HEK293 (cell line): ENCODE measurements at regions not wholly inside any gene's neighbourhood (a gene's known extent, or its start where the extent isn't known, plus 50 kb on each side); places are given as distances from the start of the nearest gene placed in this dataset.

Source experiments
- CTCF ChIA-PET: fragments of 350-600 bp; formaldehyde crosslinking; extraction: SDS; loops from one replicate; lab custom pipeline; 2021; ENCODE audit warnings: antibody characterized with exemption; lab: Yijun Ruan, JAX
- POLR2A ChIA-PET: fragments of 300-600 bp; formaldehyde crosslinking; extraction: SDS; loops from one replicate; lab custom pipeline; 2020; ENCODE audit warnings: antibody characterized with exemption, inconsistent platforms; lab: Yijun Ruan, JAX
- H3K27ac ChIP-seq: fragments of 200-500 bp; sonication (Bioruptor generic); 2 replicates; pipeline ENCODE4 v1.5.1; 2014; ENCODE audit warnings: low read depth, low read length, control low read depth, inconsistent platforms; ENCODE audit errors: extremely low read depth
- H3K36me3 ChIP-seq, 2 experiments: fragments of 200-500 bp in 1 of 2; sonication (Bioruptor generic) in 1 of 2; 1 replicate in 1 of 2; 2 replicates in 1 of 2; pipeline ENCODE4 v1.5.1; 2014 to 2017; ENCODE audit warnings: inconsistent platforms in 2 of 2, low read length in 2 of 2; ENCODE audit not compliant: control insufficient read depth in 2 of 2, insufficient read depth in 1 of 2
- H3K4me1 ChIP-seq: fragments of 200-500 bp; sonication (Bioruptor generic); 2 replicates; pipeline ENCODE4 v1.5.1; 2014; ENCODE audit warnings: mild to moderate bottlenecking, low read length, inconsistent platforms; ENCODE audit not compliant: control insufficient read depth, insufficient read depth
- H3K4me3 ChIP-seq: 2 replicates; pipeline ENCODE4 v1.5.1; 2011; ENCODE audit warnings: low read depth, mild to moderate bottlenecking, control low read depth, low read length, moderate library complexity
- H3K9me3 ChIP-seq: fragments of 200-500 bp; sonication (Bioruptor generic); 2 replicates; pipeline ENCODE4 v1.5.1; 2014; ENCODE audit warnings: low read depth, low read length, inconsistent platforms; ENCODE audit not compliant: control insufficient read depth, insufficient read depth
- KLF8 ChIP-seq: fragments of 450-650 bp; formaldehyde crosslinking; IDR thresholded peaks from 2 replicates; pipeline ENCODE4 v1.5.1; 2016; ENCODE audit warnings: missing biosample characterization, missing genetic modification characterization
- MZF1 ChIP-seq: fragments of 450-650 bp; formaldehyde crosslinking; IDR thresholded peaks from 2 replicates; pipeline ENCODE4 v1.5.1; 2017; ENCODE audit warnings: missing biosample characterization, missing genetic modification characterization, borderline replicate concordance
- REPIN1 ChIP-seq: fragments of 450-650 bp; formaldehyde crosslinking; IDR thresholded peaks from 2 replicates; pipeline ENCODE4 v1.5.1; 2017; ENCODE audit warnings: missing biosample characterization, missing genetic modification characterization, low read depth
- ZBTB21 ChIP-seq: fragments of 450-650 bp; formaldehyde crosslinking; IDR thresholded peaks from 2 replicates; pipeline ENCODE4 v1.5.1; 2017; ENCODE audit warnings: missing biosample characterization, missing genetic modification characterization
- ZBTB8A ChIP-seq: fragments of 450-650 bp; formaldehyde crosslinking; IDR thresholded peaks from 2 replicates; pipeline ENCODE4 v1.5.1; 2016; ENCODE audit warnings: missing biosample characterization, missing genetic modification characterization
- ZFP69B ChIP-seq: fragments of 450-650 bp; formaldehyde crosslinking; IDR thresholded peaks from 2 replicates; pipeline ENCODE4 v1.5.1; 2016; ENCODE audit warnings: missing biosample characterization, missing genetic modification characterization
- ZNF133 ChIP-seq: fragments of 450-650 bp; formaldehyde crosslinking; IDR thresholded peaks from 2 replicates; pipeline ENCODE4 v1.5.1; 2016; ENCODE audit warnings: missing biosample characterization, missing genetic modification characterization
- ZNF221 ChIP-seq: fragments of 450-650 bp; formaldehyde crosslinking; IDR thresholded peaks from 2 replicates; pipeline ENCODE4 v1.5.1; 2017; ENCODE audit warnings: missing biosample characterization, missing genetic modification characterization, borderline replicate concordance
- ZNF266 ChIP-seq: fragments of 450-650 bp; formaldehyde crosslinking; IDR thresholded peaks from 2 replicates; pipeline ENCODE4 v1.5.1; 2016; ENCODE audit warnings: missing biosample characterization, missing genetic modification characterization, low read depth
- ZNF302 ChIP-seq: fragments of 450-650 bp; formaldehyde crosslinking; IDR thresholded peaks from 2 replicates; pipeline ENCODE4 v1.5.1; 2016; ENCODE audit warnings: missing biosample characterization, missing genetic modification characterization, low read depth
- ZNF544 ChIP-seq: fragments of 450-650 bp; formaldehyde crosslinking; IDR thresholded peaks from 2 replicates; pipeline ENCODE4 v1.5.0; 2017; ENCODE audit warnings: missing biosample characterization, missing genetic modification characterization
- ZNF623 ChIP-seq: fragments of 450-650 bp; formaldehyde crosslinking; IDR thresholded peaks from 2 replicates; pipeline ENCODE4 v1.5.1; 2016; ENCODE audit warnings: missing biosample characterization, missing genetic modification characterization
- ZNF664 ChIP-seq: fragments of 450-650 bp; formaldehyde crosslinking; IDR thresholded peaks from 2 replicates; pipeline ENCODE4 v1.5.1; 2016; ENCODE audit warnings: missing biosample characterization, missing genetic modification characterization
- ZNF747 ChIP-seq: fragments of 450-650 bp; formaldehyde crosslinking; IDR thresholded peaks from 2 replicates; pipeline ENCODE4 v1.5.1; 2016; ENCODE audit warnings: missing biosample characterization, missing genetic modification characterization
- ZNF792 ChIP-seq: fragments of 450-650 bp; formaldehyde crosslinking; IDR thresholded peaks from 2 replicates; pipeline ENCODE4 v1.5.1; 2016; ENCODE audit warnings: missing biosample characterization, missing genetic modification characterization
- ZNF830 ChIP-seq: fragments of 450-650 bp; IDR thresholded peaks from 2 replicates; pipeline ENCODE4 v1.5.0; 2018; ENCODE audit warnings: missing biosample characterization, missing genetic modification characterization, low read depth, mild to moderate bottlenecking, moderate library complexity
- TF ChIP-seq, protein P1 (sequence below): fragments of 450-650 bp; formaldehyde crosslinking; IDR thresholded peaks from 2 replicates; pipeline ENCODE4 v1.5.1; 2016; ENCODE audit warnings: missing biosample characterization, missing genetic modification characterization
- TF ChIP-seq, protein P2 (sequence below): fragments of 450-650 bp; formaldehyde crosslinking; IDR thresholded peaks from 2 replicates; pipeline ENCODE4 v1.5.1; 2016; ENCODE audit warnings: missing biosample characterization, missing genetic modification characterization
- TF ChIP-seq, protein P3 (sequence below): fragments of 450-650 bp; IDR thresholded peaks from 2 replicates; pipeline ENCODE4 v1.5.1; 2018; ENCODE audit warnings: missing biosample characterization, missing genetic modification characterization
- TF ChIP-seq, protein P4 (sequence below): fragments of 450-650 bp; formaldehyde crosslinking; IDR thresholded peaks from 2 replicates; pipeline ENCODE4 v1.5.1; 2016; ENCODE audit warnings: missing biosample characterization, missing genetic modification characterization
- TF ChIP-seq, protein P5 (sequence below): fragments of 450-650 bp; formaldehyde crosslinking; IDR thresholded peaks from 2 replicates; pipeline ENCODE4 v1.5.1; 2017; ENCODE audit warnings: missing biosample characterization, missing genetic modification characterization
- TF ChIP-seq, protein P6 (sequence below): fragments of 450-650 bp; formaldehyde crosslinking; IDR thresholded peaks from 2 replicates; pipeline ENCODE4 v1.5.1; 2016; ENCODE audit warnings: missing biosample characterization, missing genetic modification characterization
- TF ChIP-seq, protein P7 (sequence below): IDR thresholded peaks from 2 replicates; pipeline ENCODE4 v1.6.1; 2011; ENCODE audit warnings: mild to moderate bottlenecking, low read depth, low read length, borderline replicate concordance

DNA sequence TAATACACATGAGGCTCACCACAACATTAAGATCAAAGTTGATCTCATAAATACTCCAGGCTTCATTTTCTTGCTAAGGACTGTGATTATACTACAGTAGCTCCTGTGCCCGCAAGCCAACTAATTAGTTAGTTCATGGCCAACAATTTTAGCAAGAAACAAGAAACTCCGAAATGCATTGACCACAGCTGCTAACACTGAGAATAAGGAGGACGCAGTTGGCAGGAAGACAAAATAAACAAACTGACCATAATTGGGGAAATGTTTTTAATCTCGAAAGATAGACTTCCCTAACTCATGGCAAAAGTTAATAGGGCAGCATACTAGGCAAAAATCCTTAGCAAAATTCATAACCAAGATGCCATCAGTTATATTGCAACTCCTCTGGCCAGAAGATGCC lies 115.5 kb upstream of the SPEF2 start (continued):
- TF ChIP-seq, protein P1, sequence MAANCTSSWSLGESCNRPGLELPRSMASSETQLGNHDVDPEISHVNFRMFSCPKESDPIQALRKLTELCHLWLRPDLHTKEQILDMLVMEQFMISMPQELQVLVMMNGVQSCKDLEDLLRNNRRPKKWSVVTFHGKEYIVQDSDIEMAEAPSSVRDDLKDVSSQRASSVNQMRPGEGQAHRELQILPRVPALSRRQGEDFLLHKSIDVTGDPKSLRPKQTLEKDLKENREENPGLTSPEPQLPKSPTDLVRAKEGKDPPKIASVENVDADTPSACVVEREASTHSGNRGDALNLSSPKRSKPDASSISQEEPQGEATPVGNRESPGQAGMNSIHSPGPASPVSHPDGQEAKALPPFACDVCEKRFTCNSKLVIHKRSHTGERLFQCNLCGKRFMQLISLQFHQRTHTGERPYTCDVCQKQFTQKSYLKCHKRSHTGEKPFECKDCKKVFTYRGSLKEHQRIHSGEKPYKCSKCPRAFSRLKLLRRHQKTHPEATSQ = no peak
- TF ChIP-seq, protein P2, sequence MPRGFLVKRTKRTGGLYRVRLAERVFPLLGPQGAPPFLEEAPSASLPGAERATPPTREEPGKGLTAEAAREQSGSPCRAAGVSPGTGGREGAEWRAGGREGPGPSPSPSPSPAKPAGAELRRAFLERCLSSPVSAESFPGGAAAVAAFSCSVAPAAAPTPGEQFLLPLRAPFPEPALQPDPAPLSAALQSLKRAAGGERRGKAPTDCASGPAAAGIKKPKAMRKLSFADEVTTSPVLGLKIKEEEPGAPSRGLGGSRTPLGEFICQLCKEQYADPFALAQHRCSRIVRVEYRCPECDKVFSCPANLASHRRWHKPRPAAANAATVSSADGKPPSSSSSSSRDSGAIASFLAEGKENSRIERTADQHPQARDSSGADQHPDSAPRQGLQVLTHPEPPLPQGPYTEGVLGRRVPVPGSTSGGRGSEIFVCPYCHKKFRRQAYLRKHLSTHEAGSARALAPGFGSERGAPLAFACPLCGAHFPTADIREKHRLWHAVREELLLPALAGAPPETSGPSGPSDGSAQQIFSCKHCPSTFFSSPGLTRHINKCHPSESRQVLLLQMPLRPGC (tag by site-specific recombination) = no peak
- TF ChIP-seq, protein P3, sequence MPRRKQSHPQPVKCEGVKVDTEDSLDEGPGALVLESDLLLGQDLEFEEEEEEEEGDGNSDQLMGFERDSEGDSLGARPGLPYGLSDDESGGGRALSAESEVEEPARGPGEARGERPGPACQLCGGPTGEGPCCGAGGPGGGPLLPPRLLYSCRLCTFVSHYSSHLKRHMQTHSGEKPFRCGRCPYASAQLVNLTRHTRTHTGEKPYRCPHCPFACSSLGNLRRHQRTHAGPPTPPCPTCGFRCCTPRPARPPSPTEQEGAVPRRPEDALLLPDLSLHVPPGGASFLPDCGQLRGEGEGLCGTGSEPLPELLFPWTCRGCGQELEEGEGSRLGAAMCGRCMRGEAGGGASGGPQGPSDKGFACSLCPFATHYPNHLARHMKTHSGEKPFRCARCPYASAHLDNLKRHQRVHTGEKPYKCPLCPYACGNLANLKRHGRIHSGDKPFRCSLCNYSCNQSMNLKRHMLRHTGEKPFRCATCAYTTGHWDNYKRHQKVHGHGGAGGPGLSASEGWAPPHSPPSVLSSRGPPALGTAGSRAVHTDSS (tag by site-specific recombination) = no peak
- TF ChIP-seq ZBTB8A (tag by site-specific recombination) = no peak
- TF ChIP-seq, protein P4, sequence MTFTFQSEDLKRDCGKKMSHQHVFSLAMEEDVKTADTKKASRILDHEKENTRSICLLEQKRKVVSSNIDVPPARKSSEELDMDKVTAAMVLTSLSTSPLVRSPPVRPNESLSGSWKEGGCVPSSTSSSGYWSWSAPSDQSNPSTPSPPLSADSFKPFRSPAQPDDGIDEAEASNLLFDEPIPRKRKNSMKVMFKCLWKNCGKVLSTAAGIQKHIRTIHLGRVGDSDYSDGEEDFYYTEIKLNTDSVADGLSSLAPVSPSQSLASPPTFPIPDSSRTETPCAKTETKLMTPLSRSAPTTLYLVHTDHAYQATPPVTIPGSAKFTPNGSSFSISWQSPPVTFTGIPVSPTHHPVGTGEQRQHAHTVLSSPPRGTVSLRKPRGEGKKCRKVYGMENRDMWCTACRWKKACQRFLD (tag by site-specific recombination) = no peak
- TF ChIP-seq ZNF302 (tag by site-specific recombination) = no peak
- TF ChIP-seq, protein P5, sequence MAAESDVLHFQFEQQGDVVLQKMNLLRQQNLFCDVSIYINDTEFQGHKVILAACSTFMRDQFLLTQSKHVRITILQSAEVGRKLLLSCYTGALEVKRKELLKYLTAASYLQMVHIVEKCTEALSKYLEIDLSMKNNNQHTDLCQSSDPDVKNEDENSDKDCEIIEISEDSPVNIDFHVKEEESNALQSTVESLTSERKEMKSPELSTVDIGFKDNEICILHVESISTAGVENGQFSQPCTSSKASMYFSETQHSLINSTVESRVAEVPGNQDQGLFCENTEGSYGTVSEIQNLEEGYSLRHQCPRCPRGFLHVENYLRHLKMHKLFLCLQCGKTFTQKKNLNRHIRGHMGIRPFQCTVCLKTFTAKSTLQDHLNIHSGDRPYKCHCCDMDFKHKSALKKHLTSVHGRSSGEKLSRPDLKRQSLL = no peak
- TF ChIP-seq ZNF544 (tag by site-specific recombination) = no peak
- TF ChIP-seq REPIN1 (tag by site-specific recombination) = no peak
- TF ChIP-seq ZNF664 (tag by site-specific recombination) = no peak

DNA sequence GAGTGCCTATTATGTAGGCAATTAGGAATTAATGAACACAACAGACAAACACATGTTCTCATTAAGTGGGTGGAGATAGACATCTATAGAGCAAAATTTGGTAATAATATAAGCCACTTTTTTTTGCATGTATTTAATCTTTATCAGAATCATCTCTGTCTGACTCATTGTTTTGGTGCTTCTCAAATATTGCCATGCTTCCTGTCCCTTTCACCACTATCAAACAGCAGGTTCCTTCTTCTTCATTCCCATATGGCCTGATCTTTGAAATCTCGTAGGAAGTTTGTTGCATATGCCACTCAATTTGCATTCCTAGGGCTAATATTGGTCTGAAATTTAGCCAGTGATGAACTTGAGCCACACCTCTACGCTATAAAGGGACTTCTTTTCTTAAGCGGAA lies 128.9 kb upstream of the SPEF2 start:
- Histone ChIP-seq H3K4me3 (no peak overlapping the region), H3K9me3 (no peaks in the 10 kb centered on the region), H3K36me3 (no peaks in the 10 kb centered on the region), H3K27ac (no peak overlapping the region), H3K4me1 (peaks cover 31% of the 10 kb centered on the region)
- ChIA-PET CTCF (interaction anchor here (1.8 kb wide), 1 partner anchor 10 kb away, joined by 4 read pairs; no protein-coding TSS in a partner anchor), POLR2A (no interaction called here)
- TF ChIP-seq ZFP69B = no peak
- TF ChIP-seq, protein P6, sequence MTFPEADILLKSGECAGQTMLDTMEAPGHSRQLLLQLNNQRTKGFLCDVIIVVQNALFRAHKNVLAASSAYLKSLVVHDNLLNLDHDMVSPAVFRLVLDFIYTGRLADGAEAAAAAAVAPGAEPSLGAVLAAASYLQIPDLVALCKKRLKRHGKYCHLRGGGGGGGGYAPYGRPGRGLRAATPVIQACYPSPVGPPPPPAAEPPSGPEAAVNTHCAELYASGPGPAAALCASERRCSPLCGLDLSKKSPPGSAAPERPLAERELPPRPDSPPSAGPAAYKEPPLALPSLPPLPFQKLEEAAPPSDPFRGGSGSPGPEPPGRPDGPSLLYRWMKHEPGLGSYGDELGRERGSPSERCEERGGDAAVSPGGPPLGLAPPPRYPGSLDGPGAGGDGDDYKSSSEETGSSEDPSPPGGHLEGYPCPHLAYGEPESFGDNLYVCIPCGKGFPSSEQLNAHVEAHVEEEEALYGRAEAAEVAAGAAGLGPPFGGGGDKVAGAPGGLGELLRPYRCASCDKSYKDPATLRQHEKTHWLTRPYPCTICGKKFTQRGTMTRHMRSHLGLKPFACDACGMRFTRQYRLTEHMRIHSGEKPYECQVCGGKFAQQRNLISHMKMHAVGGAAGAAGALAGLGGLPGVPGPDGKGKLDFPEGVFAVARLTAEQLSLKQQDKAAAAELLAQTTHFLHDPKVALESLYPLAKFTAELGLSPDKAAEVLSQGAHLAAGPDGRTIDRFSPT = no peak
- TF ChIP-seq ZNF266 (tag by site-specific recombination) = no peak
- TF ChIP-seq MZF1 (tag by site-specific recombination) = no peak
- TF ChIP-seq ZNF830 (tag by site-specific recombination) = no peak
- no peak for TF ChIP-seq ZNF133 (tag by site-specific recombination)
- no peak for TF ChIP-seq ZBTB21 (tag by site-specific recombination)
- no peak for TF ChIP-seq ZNF792 (tag by site-specific recombination)
- TF ChIP-seq, protein P7, sequence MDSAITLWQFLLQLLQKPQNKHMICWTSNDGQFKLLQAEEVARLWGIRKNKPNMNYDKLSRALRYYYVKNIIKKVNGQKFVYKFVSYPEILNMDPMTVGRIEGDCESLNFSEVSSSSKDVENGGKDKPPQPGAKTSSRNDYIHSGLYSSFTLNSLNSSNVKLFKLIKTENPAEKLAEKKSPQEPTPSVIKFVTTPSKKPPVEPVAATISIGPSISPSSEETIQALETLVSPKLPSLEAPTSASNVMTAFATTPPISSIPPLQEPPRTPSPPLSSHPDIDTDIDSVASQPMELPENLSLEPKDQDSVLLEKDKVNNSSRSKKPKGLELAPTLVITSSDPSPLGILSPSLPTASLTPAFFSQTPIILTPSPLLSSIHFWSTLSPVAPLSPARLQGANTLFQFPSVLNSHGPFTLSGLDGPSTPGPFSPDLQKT = no peak
- TF ChIP-seq, protein P5 = no peak
- no peak for TF ChIP-seq ZNF747 (tag by site-specific recombination)
- TF ChIP-seq ZNF221 (tag by site-specific recombination) = no peak
- TF ChIP-seq ZNF623 (tag by site-specific recombination) = no peak
- TF ChIP-seq KLF8 (tag by site-specific recombination) = no peak
